GM18520 (cell line): ENCODE measurements at regions not wholly inside any gene's neighbourhood (a gene's known extent, or its start where the extent isn't known, plus 50 kb on each side); places are given as distances from the start of the nearest gene placed in this dataset.
"Not testable (repeated sequence)": the region's sequence is repeated elsewhere in the genome, so short reads cannot be mapped to it uniquely, and the experiment has no call there.

Source experiments
- ATAC-seq: cut with Tn5 transposase; IDR thresholded peaks from one replicate; pipeline ENCODE4 v1.9.1; 2021; ENCODE audit not compliant: unreplicated experiment

DNA sequence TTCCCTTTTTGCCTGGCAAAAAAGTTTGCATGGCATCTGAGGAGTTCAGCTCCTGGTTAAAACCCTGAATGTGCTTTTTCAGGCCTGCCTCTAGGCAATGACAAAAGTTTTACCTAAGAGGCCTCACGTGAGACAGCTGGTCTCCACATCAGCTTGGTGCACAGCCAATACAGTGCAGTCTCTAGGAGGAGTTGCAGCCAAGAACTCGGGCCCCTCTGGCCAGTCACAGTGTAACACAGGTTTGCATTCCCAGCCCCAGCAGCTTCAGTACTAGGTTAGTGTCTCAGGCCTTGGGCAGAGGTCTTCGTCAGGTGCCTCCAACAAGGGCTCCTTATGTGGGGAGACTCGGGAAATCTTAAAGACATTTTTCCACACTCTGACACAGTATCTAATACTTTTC lies 771.7 kb downstream of the SORCS1 start:
- ATAC-seq: no peak

DNA sequence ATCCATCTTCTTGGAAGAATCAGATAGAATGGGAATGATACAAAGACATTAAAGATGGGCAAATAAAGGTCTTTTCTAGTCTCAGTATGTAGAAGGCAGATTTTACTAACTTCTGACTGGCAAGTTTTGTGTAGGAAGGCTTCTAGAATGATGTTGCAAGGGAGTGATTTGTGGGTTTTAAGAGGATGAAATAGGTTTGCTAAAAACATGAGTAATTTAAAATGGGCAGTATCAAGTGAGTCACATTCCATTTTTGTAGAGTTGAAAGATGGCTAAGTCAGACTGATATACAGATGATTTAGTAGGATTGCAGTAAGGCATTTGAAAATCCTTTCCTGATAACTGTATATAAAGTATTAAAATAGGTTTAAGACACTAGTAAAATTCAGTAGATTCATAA lies 777.4 kb downstream of the SORCS1 start:
- no peak for ATAC-seq

DNA sequence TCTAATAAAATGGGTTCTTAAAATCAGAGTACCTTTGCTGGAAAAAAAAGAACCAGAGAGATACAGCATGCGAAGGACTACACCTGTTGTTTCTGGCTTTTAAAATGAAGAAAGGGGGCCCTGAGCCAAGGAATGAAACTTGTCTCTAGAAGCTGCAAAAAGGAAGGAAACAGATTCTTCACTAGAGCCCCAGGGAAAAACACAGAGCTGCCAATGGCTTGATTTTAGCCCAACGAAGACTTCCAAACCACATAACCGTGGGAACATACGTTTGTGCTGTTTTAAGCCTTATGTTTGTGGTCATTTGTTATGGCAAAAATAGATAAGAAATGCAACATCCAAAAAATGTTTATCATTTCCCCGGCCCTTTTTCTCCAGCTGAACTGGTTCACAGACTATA lies 780.0 kb downstream of the SORCS1 start:
- ATAC-seq: no peak

DNA sequence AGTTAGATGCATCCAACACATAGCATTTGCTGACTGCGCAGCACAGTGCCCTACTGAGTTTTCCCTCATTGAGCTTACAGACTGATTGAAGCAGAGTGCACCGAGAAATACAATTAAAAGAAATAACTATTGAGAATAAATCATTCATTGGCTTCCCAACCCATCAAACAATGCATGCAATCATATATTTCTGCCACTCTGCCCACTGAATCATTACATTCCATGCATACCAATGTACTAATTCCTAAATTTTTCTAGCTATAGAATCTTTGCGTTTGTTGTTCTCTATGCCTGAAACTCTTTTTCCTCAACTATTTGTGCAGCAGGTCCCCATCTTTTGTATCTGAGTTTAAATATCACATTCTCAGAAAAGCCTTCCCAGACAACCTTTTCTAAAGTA lies 783.8 kb downstream of the SORCS1 start:
- no peak for ATAC-seq

DNA sequence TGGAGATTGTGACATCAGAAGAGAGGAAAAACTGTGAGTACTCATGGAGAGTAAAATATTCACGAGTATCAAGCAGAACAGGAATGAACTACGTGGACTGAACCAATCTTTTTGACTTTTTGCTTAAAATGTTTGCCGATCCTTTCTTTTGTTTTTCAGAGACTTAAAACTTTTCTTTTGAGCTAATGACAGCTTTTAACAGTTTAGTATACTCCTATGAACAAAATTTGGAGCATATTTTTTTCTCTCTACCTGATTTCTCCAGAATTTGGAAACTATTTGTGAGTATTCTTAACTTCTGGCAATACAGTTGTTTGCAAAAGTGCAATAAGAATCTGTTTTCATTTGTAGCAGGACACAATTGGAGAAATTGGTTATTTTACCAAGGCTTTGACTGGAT lies 786.3 kb downstream of the SORCS1 start:
- ATAC-seq: no peak

DNA sequence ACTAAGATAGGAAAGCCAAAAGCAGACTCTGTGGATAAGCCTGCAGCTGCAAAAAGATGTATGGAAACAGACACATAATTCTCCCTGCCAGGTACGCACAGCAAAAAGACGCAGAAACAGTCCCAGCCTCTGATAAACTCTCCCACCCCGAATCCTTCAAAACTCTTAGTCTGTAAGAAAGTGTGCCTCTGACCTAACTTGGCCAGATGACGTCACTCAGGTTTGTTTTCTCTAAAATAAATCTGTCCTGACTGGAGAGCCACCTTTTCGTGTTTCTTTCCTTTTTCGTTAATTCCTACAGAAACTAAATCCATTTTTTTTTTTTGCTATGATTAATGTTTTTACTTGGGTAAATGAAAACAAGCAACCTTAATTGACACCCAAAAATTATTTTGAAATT lies 793.8 kb downstream of the SORCS1 start:
- no peak for ATAC-seq

DNA sequence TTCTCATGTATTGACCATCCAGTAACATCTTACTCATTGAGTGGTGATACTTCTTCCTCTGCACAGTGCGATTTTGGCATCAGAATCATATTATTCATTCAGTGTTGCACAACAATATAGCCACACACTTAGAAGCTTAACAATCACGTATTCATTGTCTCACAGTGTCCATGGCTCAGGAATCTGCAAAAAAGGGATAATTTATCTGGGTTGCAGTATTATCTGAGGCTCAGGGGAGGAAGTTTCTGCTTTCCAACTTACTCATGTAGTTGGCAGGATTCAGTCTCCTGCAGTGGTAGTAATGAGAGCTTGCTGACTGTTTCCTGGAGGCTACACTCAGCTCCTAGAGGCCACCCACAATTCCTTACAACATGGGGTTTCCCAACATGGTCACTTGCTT lies 803.6 kb downstream of the SORCS1 start:
- ATAC-seq: no peak

DNA sequence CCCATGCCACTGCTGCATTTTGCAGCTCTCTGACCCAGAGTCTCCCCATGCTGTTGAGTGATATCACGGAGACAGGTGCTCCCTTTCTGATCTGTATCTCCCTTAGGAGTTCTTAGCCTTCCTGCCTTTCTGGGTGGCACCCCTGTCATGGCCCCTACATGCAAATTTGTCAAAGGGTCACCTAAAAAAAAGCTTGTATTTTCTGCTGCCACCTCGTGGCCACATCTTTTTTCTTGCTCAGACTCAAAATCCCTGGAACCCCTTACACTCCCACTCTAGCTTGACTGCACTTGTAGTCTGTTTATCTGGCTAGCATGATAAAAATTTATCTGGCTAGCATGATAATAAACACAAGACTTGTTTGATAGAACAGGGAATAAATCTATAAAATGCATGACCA lies 809.1 kb downstream of the SORCS1 start:
- ATAC-seq: no peak

DNA sequence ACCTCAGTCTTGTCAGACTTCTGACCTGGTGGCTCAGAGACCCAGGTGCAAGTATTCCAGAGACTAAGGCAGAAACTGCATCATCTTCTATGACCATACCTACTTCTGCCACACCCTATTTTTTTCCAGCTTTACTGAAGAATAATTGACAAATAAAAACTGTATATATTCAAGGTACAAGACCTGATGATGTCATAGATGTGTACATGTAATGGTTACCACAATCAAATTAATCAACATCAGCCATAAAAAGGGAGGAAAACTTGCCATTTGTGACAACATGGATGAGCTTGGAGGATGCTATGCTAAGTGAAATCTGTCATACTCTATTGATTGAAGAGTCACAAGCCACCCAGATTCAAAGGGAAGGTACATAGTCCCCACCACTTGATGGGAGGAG lies 815.6 kb downstream of the SORCS1 start:
- no peak for ATAC-seq

DNA sequence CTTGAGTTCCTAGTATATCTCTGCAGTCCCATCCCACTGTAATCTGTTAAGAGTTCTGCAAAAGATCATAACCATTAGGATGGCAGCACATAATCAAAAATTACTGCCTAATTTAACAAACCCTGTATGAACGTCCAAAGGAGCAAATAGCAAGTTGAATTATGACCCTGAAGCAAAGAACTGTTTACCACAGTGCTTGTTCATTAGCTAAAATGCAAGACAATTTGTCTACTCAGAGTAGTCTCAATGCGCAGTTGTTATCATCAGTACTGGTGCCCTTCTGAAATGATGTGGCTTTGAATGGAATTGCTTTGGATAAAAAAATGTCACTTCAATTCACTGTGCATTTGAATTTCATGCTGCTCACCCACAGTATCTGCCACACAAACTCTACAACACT lies 817.0 kb downstream of the SORCS1 start:
- ATAC-seq: no peak

DNA sequence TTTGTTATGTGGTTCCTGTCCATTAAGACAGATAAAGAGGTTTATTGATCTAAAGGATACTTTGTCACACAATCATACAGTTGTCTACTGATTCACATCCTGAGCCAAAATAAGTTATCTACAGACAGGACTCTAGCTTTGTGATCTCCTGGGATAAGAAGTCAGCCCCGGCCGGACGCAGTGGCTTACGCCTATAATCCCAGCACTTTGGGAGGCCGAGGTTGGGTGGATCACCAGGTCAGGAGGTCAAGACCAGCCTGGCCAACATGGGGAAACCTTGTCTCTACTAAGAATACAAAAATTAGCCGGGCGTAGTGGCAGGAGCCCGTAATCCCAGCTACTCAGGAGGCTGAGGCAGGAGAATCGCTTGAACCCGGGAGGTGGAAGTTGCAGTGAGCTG lies 821.0 kb downstream of the SORCS1 start:
- ATAC-seq: not testable (repeated sequence)

DNA sequence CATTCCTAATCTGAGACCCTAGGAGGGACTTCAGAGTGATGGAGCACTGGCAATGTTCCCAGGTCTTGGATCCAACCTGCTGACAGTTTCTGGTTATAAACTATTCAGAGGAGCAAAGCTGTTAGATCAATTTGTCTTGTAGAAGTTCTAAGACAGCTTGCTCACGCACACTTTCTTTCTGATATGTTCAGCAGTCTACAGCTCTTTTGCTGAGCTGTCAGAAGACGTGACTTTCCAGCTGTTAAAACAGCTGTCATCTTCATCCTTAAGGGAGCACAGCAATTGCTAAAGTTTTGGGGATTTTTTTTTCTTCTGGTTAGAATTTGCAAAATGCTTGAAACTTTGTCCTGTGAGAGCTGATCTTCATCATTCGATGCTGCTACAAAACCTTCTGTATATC lies 823.1 kb downstream of the SORCS1 start:
- ATAC-seq: no peak

DNA sequence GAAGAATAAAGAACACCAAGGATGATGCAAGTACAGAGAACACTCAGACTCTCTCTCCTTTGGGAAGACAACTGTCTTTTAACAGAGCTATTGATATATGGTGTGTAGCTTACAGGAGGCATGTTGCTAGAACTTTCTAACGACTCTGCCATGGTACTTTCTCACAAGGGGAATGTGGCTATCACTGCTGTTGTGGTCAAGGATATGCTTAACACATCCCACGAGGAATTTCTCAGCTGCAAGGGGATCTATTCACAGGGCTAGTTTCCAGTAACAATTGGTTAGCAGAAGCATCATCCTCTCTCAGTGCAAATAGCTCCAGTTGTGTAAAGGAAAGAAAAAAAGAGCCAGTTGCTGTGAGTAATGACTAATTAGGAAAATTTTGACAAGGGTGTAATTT lies 826.0 kb downstream of the SORCS1 start:
- ATAC-seq: no peak

DNA sequence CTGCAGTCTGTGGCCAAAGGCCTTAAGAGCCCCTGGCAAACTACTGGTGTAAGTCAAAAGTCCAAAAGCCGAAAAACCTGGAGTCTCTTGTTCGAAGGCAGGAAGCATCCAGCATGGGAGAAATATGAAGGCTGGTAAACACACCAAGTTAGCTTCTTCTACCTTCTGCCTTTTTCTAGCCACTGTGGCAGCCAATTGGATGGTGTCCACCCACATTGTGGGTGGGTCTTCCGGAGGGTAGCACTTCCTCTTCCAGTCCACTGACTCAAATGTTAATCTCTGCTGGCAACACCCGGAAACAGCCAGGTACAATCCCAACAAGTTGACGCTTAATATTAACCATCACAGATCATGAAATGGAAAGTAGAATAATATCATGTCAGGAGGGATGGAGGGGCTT lies 827.6 kb downstream of the SORCS1 start:
- no peak for ATAC-seq

DNA sequence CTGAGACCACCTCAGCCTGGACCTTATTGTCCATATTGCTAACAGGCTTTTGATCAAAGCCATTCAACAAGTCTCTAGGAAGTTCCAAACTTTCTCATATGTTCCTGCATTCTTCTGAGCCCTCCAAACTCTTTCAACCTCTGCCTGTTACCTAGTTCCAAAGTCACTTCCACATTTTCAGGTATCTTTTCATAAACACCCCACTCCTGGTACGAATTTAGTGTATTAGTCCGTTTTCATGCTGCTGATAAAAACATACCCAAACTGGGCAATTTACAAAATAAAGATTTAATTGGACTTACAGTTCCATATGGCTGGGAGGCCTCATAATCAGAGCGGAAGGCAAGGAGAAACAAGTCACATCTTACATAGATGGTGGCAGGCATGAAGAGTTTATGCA lies 836.8 kb downstream of the SORCS1 start:
- no peak for ATAC-seq

DNA sequence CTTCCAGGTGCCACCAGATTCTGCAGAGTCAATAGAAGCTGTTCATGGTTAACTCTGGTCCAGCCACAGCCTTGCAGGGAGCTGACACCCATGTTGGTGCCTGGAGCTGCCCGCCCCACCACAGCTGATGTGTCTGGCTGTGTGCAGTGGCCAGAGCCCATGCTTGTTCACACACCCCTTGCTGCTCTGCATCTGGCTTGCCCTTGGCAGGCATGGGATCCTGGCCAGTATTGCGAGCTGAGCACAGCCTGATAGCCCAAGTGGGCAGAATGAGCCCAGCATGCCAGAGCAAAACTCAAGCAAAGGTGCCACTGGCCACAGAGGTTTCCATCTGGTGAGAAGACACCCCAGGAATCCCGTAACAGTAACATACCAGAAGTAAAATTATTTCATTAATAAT lies 843.6 kb downstream of the SORCS1 start:
- ATAC-seq: no peak

DNA sequence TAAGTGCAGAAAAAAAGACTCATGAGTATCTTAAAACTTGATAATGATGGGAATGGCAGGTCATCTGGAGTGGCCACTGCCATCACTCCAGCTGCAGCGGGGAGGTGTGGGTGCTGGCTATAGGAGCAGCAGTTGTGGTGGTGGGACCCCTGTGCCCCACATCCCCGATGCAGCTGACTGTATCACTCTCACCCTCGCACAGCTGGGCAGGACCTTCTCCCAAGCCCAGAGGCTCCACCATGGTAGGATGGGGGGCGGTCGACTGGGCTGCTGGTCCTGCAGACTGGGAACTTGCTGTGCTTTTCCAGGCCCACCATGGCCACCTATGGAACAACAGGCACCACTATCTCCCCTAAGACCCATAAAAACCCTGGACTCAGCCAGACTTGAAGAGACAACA lies 844.4 kb downstream of the SORCS1 start:
- no peak for ATAC-seq

DNA sequence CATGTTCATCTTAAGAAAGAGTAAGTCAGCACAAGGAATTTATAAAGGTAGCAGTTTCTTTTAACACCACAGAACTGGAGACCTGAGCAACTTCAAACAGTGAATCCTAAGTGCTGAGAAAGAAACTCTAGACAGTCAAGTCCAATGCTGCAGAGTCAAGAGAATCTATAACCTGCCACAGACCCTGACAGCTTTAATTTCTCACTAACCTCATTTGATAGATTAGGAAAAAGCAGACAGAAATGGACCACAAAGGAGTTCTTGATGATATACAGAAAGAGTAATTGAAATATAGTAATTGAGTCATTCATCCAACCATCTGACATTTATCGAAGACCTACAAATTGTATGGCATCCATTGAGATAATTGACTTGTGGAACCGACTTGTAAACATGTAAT lies 847.0 kb downstream of the SORCS1 start:
- ATAC-seq: no peak

DNA sequence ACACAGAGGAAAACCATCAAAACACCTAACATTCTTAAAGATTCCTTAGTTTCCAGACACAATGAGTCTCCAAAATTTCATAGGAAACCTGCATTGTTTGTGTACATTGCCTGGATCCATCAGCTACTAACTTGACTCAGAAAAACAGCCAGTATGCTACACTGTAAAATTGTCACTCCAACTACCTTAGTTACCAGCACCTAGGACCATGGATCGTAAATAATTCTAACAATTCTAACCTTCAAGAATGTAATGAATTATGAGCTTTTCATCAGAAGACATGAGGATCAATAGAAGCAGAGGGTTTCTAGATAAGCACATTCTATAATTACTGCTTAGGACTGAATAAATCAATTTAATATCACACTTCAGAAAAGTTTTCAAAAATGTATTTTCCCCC lies 851.5 kb downstream of the SORCS1 start:
- no peak for ATAC-seq

DNA sequence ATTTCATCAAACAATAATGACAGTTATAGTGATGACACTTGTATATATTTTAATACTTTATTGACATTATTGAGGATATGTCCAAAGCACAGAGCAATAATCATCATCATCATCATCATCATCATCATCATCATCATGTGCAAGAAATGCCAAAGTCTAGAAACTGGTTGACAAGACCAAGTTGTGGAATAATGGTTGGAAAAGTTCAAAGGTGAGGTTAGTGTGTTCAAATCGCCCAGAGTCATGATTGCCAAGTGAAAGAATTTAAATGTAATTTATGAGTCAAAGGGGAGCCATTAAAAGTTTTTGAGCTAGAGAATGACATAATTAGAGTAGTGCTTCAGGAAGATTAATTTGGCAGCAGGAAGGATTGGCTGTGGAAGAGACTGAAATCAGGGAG lies 852.4 kb downstream of the SORCS1 start:
- no peak for ATAC-seq

DNA sequence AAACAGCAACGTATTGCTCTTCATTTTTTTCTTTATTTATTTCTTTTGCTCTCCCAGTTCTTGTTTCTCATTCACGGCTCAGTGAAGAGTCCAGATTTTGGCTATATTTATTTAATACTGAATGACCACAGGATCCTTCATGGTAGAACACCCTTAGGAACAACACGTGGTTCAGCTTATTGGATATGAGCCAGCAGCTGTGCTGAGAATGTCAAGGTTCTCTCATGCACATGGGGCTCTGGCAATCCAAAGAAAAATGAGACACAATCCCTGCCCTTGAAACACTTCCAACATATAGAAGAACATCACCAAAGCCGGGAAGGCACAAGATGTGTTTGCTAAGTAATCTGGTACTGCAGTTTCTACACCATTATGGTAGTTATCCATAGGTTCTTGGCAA lies 852.9 kb downstream of the SORCS1 start:
- no peak for ATAC-seq

DNA sequence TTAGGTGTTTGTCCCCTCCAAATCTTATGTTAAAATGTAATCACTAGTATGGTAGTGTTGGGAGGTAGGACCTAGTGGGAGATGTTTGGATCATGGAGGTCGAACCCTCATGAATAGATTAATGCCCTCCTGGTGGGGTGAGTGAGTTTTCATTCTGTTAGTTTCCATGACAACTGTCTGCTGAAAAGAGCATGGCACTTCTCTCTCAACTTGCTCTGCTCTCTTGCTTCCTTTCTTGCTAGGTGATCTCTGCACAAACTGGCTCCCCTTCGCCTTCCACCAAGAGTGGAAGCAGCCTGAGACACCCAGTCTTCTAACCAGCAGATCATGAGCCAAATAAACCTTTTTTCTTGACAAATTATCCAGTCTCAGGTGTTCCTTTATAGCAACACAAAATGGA lies 853.9 kb downstream of the SORCS1 start:
- ATAC-seq: no peak

DNA sequence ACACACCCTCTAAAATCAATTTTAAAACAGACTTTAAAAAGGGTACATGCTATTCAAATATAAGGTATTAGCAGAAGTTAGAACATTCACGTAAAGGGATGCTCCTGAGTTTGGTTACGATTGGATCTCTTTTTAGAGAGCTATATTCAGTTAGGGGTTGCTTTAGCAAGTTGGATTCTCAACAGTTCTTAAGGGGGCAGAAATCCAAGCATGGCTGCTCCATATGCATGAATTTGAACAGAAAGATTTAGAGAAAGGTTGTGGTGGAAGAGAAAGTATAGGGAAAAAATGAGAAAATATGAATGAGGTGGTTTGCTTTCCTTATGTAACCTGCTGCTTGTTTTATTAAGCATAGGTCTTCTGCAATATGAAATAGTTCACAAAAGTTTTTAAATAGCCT lies 855.1 kb downstream of the SORCS1 start:
- ATAC-seq: no peak

DNA sequence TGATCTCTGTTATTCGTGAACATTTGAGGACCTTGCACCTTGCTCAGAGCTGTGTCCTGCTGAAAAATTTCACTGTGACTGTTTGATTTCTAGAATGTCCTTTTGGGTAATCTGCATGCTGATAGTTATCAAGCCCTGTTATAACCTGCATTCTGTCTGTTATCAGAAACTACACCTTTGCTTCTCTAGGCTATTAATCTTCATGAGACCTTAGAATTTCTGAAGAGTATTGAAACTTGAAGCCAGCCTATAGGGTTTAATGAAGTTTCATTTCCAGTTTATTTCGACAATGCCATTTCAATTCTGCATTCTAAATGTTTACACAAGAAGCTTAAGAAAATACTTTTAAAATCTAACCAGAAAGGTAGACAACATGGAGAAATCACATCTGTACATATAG lies 856.2 kb downstream of the SORCS1 start:
- ATAC-seq: no peak
